ENCODE measurements at regions not wholly inside any gene's neighbourhood (a gene's known extent, or its start where the extent isn't known, plus 50 kb on each side); places are given as distances from the start of the nearest gene placed in this dataset.

DNA sequence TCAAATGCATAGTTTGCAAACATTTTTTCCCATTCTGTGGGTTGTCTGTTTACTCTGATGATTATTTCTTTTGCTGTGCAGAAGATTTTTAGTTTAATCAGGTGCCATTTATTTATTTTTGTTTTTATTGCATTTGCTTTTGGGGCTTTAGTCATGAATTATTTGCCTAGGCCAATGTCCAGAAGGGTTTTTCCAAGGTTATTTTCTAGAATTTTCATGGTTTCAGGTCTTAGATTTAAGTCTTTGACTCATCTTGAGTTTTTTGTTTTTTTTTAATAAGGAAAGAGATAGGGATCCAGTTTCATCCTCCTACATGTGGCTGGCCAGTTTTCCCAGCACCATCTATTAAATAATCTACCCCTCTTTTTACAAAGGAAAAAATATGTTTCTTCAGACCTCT is 57.2 kb upstream of the TMEM260 start:
- TF ChIP-seq, protein P1, sequence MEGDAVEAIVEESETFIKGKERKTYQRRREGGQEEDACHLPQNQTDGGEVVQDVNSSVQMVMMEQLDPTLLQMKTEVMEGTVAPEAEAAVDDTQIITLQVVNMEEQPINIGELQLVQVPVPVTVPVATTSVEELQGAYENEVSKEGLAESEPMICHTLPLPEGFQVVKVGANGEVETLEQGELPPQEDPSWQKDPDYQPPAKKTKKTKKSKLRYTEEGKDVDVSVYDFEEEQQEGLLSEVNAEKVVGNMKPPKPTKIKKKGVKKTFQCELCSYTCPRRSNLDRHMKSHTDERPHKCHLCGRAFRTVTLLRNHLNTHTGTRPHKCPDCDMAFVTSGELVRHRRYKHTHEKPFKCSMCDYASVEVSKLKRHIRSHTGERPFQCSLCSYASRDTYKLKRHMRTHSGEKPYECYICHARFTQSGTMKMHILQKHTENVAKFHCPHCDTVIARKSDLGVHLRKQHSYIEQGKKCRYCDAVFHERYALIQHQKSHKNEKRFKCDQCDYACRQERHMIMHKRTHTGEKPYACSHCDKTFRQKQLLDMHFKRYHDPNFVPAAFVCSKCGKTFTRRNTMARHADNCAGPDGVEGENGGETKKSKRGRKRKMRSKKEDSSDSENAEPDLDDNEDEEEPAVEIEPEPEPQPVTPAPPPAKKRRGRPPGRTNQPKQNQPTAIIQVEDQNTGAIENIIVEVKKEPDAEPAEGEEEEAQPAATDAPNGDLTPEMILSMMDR (IDR thresholded peaks at IDR 0.05; ENCODE audit: insufficient read depth, low read length, poor library complexity, severe bottlenecking): no peak
- TF ChIP-seq EZH2phosphoT487 (conservative IDR thresholded peaks at IDR 0.05; ENCODE audit: low read length): no peak
